Testis (tissue), 2 donors: ENCODE measurements at regions not wholly inside any gene's neighbourhood (a gene's known extent, or its start where the extent isn't known, plus 50 kb on each side); places are given as distances from the start of the nearest gene placed in this dataset.

Experiments used
- DNase-seq: peaks from one replicate; pipeline ENCODE4 v3.0.0-alpha.2; 2019
- H3K27ac ChIP-seq, 2 donors: fragments of 200-600 bp; sonication (generic); one replicate each; pipeline ENCODE4 v1.5.1; 2019
- H3K27me3 ChIP-seq: fragments of 200-600 bp; sonication (generic); one replicate; pipeline ENCODE4 v1.5.1; 2019
- H3K36me3 ChIP-seq: fragments of 200-600 bp; sonication (generic); one replicate; pipeline ENCODE4 v1.5.1; 2017; ENCODE audit warnings: low read depth; ENCODE audit errors: missing control alignments
- H3K4me1 ChIP-seq: fragments of 200-600 bp; sonication (generic); one replicate; pipeline ENCODE4 v1.5.1; 2019
- H3K4me3 ChIP-seq, 2 donors: fragments of 200-600 bp; sonication (generic); one replicate each; pipeline ENCODE4 v1.5.1; 2017 to 2019
- H3K9me3 ChIP-seq: fragments of 200-600 bp; sonication (generic); one replicate; pipeline ENCODE4 v1.5.1; 2017
- POLR2A ChIP-seq: fragments of 450-650 bp; IDR thresholded peaks from one replicate; pipeline ENCODE4 v1.6.1; 2017; ENCODE audit warnings: antibody characterized with exemption, mild to moderate bottlenecking, moderate library complexity
- WGBS, 2 donors: methylation state at CpG; one replicate each; pipeline ENCODE4 v1.1.5; 2018; 5-methylcytosine and 5-hydroxymethylcytosine counted together
- intact Hi-C: fragments of 100-400 bp; cut with DNase I; formaldehyde crosslinking; loops from one replicate; pipeline ENCODE4 v1.15.1; 2023; ENCODE audit warnings: low total_unique reads
- TF ChIP-seq, protein P1 (sequence below), 3 experiments: fragments of 450-650 bp in 2 of 3; fragments of 200-600 bp in 1 of 3; sonication (generic) in 1 of 3; IDR thresholded peaks; one replicate each; pipeline ENCODE4 v1.5.1; 2016 to 2019; ENCODE audit warnings: antibody characterized with exemption in 3 of 3, mild to moderate bottlenecking in 2 of 3, moderate library complexity in 1 of 3

DNA sequence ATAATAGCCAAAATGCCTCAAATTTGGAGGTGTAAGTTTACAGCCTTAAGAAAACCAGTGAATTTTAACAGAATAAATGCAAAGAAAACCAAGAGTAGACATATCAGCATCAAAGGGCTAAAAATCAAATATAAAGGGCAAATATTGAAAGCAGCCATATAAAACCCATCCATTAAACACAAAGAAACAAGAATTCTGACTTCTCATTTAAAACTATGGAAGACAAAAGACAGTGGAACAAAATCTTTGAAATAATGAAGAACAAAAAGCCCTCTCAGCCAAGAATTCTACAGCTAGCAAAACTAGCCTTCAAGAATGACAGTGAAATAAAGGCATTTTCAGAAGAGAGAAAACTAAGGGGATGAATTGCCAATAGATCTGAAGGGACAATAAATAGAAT lies 91.3 kb upstream of the FST start:
- intact Hi-C loops = no loop called here
- no peak for DNase-seq
- Histone ChIP-seq H3K27ac (no peak overlapping the region), H3K9me3 (no peaks in the 10 kb centered on the region), H3K36me3 (no peaks in the 10 kb centered on the region), H3K4me3 (no peak overlapping the region), H3K27me3 (no peaks in the 10 kb centered on the region), H3K4me1 (no peaks in the 10 kb centered on the region)
- TF ChIP-seq, protein P1, sequence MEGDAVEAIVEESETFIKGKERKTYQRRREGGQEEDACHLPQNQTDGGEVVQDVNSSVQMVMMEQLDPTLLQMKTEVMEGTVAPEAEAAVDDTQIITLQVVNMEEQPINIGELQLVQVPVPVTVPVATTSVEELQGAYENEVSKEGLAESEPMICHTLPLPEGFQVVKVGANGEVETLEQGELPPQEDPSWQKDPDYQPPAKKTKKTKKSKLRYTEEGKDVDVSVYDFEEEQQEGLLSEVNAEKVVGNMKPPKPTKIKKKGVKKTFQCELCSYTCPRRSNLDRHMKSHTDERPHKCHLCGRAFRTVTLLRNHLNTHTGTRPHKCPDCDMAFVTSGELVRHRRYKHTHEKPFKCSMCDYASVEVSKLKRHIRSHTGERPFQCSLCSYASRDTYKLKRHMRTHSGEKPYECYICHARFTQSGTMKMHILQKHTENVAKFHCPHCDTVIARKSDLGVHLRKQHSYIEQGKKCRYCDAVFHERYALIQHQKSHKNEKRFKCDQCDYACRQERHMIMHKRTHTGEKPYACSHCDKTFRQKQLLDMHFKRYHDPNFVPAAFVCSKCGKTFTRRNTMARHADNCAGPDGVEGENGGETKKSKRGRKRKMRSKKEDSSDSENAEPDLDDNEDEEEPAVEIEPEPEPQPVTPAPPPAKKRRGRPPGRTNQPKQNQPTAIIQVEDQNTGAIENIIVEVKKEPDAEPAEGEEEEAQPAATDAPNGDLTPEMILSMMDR (IDR thresholded peaks at IDR 0.05) = no peak

DNA sequence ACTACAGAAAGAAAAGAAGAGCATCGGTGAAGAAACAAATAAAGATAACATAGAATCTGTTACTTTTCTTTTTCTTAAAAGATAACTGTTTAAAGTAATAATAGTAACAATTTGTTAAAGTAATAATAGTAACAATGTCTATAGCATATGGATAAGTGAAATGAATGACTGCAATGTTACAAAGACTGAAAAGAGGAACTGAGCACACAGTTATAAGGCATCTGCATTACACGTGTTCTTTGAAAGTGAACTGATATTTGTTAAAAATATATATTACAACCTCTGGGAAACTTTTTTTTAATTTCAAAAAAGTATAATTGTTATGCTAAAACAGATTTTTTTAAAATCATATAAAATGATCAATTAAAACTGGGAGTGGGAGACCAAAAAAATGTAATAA lies 88.4 kb upstream of the FST start:
- intact Hi-C loops = no loop called here
- TF ChIP-seq POLR2A = no peak
- TF ChIP-seq, protein P1 (IDR thresholded peaks at IDR 0.05) = no peak
- no peak for DNase-seq
- no peaks in the 10 kb centered on the region for H3K9me3 ChIP-seq
- H3K27me3 ChIP-seq = no peaks in the 10 kb centered on the region
- 51 to 55% methylated on average over 2 of the region's 2 CpGs for WGBS, 2 donors
- H3K4me3 ChIP-seq = no peak overlapping the region
- no peaks in the 10 kb centered on the region for H3K36me3 ChIP-seq
- H3K27ac ChIP-seq = no peak overlapping the region
- H3K4me1 ChIP-seq = no peaks in the 10 kb centered on the region

DNA sequence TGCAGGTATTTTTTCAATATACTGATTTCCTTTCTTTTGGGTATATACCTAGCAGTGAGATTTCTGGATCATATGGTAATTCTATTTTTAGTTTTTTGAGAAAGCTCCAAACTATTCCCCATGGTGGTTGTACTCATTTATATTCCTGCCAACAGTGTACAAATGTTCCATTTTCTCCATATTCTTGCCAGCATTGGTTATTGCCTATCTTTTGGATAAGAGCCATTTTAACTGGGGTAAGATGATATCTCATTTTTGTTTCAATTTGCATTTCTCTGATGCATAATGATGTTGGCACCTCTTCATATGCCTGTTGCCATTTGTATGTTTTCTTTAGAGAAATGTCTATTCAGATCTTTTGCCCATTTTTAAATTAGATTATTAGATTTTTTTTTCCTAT lies 85.6 kb upstream of the FST start:
- Histone ChIP-seq H3K4me3 (no peak overlapping the region), H3K4me1 (no peaks in the 10 kb centered on the region), H3K27me3 (no peaks in the 10 kb centered on the region), H3K27ac (no peak overlapping the region), H3K9me3 (no peaks in the 10 kb centered on the region), H3K36me3 (no peaks in the 10 kb centered on the region)
- DNase-seq = no peak
- TF ChIP-seq POLR2A = no peak
- TF ChIP-seq, protein P1 (IDR thresholded peaks at IDR 0.05) = no peak
- intact Hi-C loops = no loop called here

DNA sequence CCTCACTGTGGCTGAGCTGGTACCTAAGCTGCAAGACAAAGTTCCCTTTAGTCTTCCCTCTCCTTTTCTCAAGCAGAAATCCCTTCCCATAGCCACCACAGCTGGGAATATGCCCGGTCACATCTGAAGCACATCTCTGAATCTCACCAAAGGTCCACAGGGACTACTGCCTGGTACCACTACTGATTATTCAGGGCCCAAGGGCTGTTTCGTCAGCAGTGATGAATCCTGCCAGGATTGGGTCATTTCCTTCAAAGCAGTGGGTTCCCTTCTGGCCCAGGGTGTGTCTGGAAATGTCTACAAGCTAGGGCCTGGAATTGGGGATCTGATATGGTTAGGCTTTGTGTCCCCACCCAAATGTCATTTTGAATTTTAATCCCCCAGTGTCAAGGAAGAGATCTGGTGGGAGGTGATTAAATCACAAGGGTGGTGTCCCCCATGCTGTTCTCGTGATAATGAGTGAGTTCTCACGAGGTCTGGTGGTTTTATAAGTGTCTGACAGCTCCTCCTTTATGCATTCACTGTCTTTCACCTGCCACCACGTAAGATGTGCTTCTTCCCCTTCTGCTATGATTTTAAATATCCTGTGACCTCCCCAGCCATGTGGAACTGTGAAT lies 83.2 kb upstream of the FST start:
- H3K27me3 ChIP-seq = no peaks in the 10 kb centered on the region
- WGBS, 2 donors = 73 to 77% methylated on average over 5 of the region's 5 CpGs
- H3K36me3 ChIP-seq = no peaks in the 10 kb centered on the region
- H3K4me1 ChIP-seq = no peaks in the 10 kb centered on the region
- no peak overlapping the region for H3K4me3 ChIP-seq
- TF ChIP-seq, protein P1 (IDR thresholded peaks at IDR 0.05) = no peak
- TF ChIP-seq POLR2A = no peak
- DNase-seq = no peak
- intact Hi-C loops = no loop called here
- H3K27ac ChIP-seq = no peak overlapping the region
- no peaks in the 10 kb centered on the region for H3K9me3 ChIP-seq

DNA sequence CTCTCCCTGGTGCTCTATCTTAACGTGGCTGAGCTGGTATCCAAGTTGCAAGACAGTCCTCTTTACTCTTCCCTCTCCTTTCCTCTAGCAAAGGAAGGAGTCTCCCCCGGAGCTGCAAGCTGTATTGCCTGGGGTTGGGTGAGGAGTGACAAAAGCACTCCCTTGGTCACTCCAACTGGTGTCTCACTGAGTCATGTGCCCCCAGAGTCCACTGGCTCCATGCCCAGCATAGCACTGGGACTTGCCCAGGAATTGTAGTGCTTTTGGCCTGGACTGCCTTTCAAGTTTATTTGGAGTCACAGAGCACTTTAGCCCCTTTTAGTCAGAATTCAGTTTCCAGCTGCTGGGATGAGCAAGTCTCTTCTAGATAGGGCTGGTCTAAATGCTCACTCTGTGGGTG lies 82.6 kb upstream of the FST start:
- no peak for DNase-seq
- Histone ChIP-seq H3K27ac (no peak overlapping the region), H3K27me3 (no peaks in the 10 kb centered on the region), H3K9me3 (no peaks in the 10 kb centered on the region), H3K4me3 (no peak overlapping the region), H3K4me1 (no peaks in the 10 kb centered on the region), H3K36me3 (no peaks in the 10 kb centered on the region)
- intact Hi-C loops = no loop called here
- TF ChIP-seq, protein P1 (IDR thresholded peaks at IDR 0.05) = no peak
- TF ChIP-seq POLR2A = no peak
- WGBS, 2 donors = 23 to 67% methylated on average over 1 to 2 of the region's 2 CpGs
